ENCODE measurements at regions not wholly inside any gene's neighbourhood (a gene's known extent, or its start where the extent isn't known, plus 50 kb on each side); places are given as distances from the start of the nearest gene placed in this dataset.

DNA sequence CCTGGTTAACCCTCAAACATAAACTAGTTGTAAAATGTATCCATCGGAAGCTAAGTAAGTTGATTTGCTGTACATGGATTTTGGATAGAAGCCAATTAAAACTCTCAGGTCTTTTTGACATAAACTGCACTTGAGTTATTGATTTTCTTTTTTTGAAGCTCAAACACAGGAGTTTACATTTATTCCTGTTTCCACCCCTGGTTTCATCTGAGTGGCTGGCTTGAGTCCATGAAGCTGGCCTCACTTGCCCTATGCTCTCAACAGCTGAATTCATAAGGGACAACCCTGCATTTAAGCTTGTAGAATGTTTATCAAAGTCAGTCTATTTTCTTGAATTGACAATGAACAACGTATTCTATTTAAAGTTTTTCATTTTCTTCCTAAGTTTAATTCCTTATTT lies 58.1 kb upstream of the PLEKHG1 start:
- Histone ChIP-seq H3K4me1 (ENCODE audit: insufficient read depth, low read length) (no peaks in the 10 kb centered on the region), H3F3A (ENCODE audit: low read length, unreplicated experiment) (no peaks in the 10 kb centered on the region), H3K79me2 (ENCODE audit: low read length) (no peaks in the 10 kb centered on the region), H3K4me2 (ENCODE audit: low read length) (no peak overlapping the region), H3K9me3 (ENCODE audit: low read length) (no peaks in the 10 kb centered on the region), H3K4me3 (ENCODE audit: low read length) (no peak overlapping the region), H3K27me3 (ENCODE audit: low read length) (no peaks in the 10 kb centered on the region), H3K27ac (ENCODE audit: low read length) (no peak overlapping the region), H2AFZ (ENCODE audit: low read length) (no peak overlapping the region), H3K9me2 (replicated peaks; ENCODE audit: low read length) (no peaks in the 10 kb centered on the region), H3K9ac (ENCODE audit: low read length) (no peak overlapping the region), H3K36me3 (ENCODE audit: low read depth, low read length) (no peaks in the 10 kb centered on the region), H4K20me1 (ENCODE audit: low read length) (no peaks in the 10 kb centered on the region)
- ChIA-PET POLR2A (ENCODE audit: unreplicated experiment) (no interaction called here), CTCF (no interaction called here)
- no peak for TF ChIP-seq EZH2phosphoT487 (IDR thresholded peaks at IDR 0.05; ENCODE audit: borderline replicate concordance, low read length)
- no peak for TF ChIP-seq EZH2 (IDR thresholded peaks at IDR 0.05; ENCODE audit: low read length, unreplicated experiment)
- TF ChIP-seq, protein P1, sequence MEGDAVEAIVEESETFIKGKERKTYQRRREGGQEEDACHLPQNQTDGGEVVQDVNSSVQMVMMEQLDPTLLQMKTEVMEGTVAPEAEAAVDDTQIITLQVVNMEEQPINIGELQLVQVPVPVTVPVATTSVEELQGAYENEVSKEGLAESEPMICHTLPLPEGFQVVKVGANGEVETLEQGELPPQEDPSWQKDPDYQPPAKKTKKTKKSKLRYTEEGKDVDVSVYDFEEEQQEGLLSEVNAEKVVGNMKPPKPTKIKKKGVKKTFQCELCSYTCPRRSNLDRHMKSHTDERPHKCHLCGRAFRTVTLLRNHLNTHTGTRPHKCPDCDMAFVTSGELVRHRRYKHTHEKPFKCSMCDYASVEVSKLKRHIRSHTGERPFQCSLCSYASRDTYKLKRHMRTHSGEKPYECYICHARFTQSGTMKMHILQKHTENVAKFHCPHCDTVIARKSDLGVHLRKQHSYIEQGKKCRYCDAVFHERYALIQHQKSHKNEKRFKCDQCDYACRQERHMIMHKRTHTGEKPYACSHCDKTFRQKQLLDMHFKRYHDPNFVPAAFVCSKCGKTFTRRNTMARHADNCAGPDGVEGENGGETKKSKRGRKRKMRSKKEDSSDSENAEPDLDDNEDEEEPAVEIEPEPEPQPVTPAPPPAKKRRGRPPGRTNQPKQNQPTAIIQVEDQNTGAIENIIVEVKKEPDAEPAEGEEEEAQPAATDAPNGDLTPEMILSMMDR (conservative IDR thresholded peaks at IDR 0.05; ENCODE audit: low read depth, low read length) = no peak
- ATAC-seq = no peak
- intact Hi-C loops (cut with micrococcal nuclease) = no loop called here
- no peak for DNase-seq
- no TSS peak for BruUV-seq (replicated peaks)

DNA sequence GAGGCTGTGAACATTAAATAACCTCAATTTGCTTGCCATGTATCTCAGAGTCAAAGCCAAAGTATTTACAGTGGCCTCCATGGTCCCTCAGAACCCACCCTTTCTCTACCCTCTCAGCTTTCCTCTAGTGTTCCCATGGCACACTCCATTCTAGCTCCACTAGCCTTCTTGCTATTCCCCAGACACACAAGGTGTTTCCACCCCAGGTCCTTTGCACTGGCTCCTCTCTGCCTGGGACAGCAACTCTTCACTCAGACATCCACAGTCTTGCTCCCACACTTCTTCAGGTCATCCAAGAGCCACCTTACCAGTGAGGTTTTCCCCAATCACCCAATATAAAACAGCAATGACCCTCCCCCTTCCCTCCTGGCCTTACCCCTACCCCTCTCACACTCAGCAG lies 56.5 kb upstream of the PLEKHG1 start:
- no TSS peak for BruUV-seq (replicated peaks)
- no peaks in the 10 kb centered on the region for H3K9me3 ChIP-seq (ENCODE audit: low read length)
- no peak overlapping the region for H3K9ac ChIP-seq (ENCODE audit: low read length)
- ChIA-PET POLR2A (ENCODE audit: unreplicated experiment) (no interaction called here), CTCF (no interaction called here)
- no peak overlapping the region for H3K4me3 ChIP-seq (ENCODE audit: low read length)
- ATAC-seq (no peak), DNase-seq (no peak)
- H3K9me2 ChIP-seq (replicated peaks; ENCODE audit: low read length) = no peaks in the 10 kb centered on the region
- no peaks in the 10 kb centered on the region for H3F3A ChIP-seq (ENCODE audit: low read length, unreplicated experiment)
- H2AFZ ChIP-seq (ENCODE audit: low read length) = no peak overlapping the region
- no peaks in the 10 kb centered on the region for H3K27me3 ChIP-seq (ENCODE audit: low read length)
- H3K4me1 ChIP-seq (ENCODE audit: insufficient read depth, low read length) = no peaks in the 10 kb centered on the region
- H3K4me2 ChIP-seq (ENCODE audit: low read length) = no peak overlapping the region
- no peak overlapping the region for H3K27ac ChIP-seq (ENCODE audit: low read length)
- H3K36me3 ChIP-seq (ENCODE audit: low read depth, low read length) = no peaks in the 10 kb centered on the region
- TF ChIP-seq EZH2phosphoT487 (IDR thresholded peaks at IDR 0.05; ENCODE audit: borderline replicate concordance, low read length) (no peak), EZH2 (IDR thresholded peaks at IDR 0.05; ENCODE audit: low read length, unreplicated experiment) (no peak)
- TF ChIP-seq, protein P1 (conservative IDR thresholded peaks at IDR 0.05; ENCODE audit: low read depth, low read length) = no peak
- H3K79me2 ChIP-seq (ENCODE audit: low read length) = no peaks in the 10 kb centered on the region
- intact Hi-C loops (cut with micrococcal nuclease) = no loop called here
- no peaks in the 10 kb centered on the region for H4K20me1 ChIP-seq (ENCODE audit: low read length)

DNA sequence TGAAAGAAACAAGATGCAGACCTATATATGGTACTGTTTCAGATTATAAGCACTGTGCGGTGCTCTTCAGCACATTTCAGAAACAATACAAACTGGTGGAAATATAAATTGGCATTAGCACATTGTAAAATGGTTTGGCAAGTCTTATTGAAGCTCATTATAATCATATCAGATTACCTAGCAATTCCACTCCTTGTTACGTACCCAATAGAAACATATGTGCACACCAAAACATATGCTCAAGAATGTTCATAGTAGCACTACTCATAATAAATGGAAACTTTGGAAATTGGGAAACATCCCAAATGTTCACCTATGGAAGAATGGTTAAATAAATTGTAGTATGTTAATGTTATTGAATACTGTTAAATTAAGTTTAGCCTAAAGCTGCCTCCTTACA lies 54.9 kb upstream of the PLEKHG1 start:
- H3K4me1 ChIP-seq (ENCODE audit: insufficient read depth, low read length) = peaks cover 6% of the 10 kb centered on the region
- no peak overlapping the region for H3K4me3 ChIP-seq (ENCODE audit: low read length)
- ChIA-PET CTCF (no interaction called here), POLR2A (ENCODE audit: unreplicated experiment) (no interaction called here)
- H3F3A ChIP-seq (ENCODE audit: low read length, unreplicated experiment) = no peaks in the 10 kb centered on the region
- intact Hi-C loops (cut with micrococcal nuclease) = no loop called here
- BruUV-seq (replicated peaks) = no TSS peak
- no peaks in the 10 kb centered on the region for H3K79me2 ChIP-seq (ENCODE audit: low read length)
- H2AFZ ChIP-seq (ENCODE audit: low read length) = no peak overlapping the region
- no peaks in the 10 kb centered on the region for H3K9me2 ChIP-seq (replicated peaks; ENCODE audit: low read length)
- H3K36me3 ChIP-seq (ENCODE audit: low read depth, low read length) = no peaks in the 10 kb centered on the region
- H3K9ac ChIP-seq (ENCODE audit: low read length) = no peak overlapping the region
- no peak for DNase-seq
- no peaks in the 10 kb centered on the region for H3K9me3 ChIP-seq (ENCODE audit: low read length)
- ATAC-seq = no peak
- no peaks in the 10 kb centered on the region for H4K20me1 ChIP-seq (ENCODE audit: low read length)
- TF ChIP-seq, protein P1 (conservative IDR thresholded peaks at IDR 0.05; ENCODE audit: low read depth, low read length) = no peak
- no peak for TF ChIP-seq EZH2phosphoT487 (IDR thresholded peaks at IDR 0.05; ENCODE audit: borderline replicate concordance, low read length)
- TF ChIP-seq EZH2 (IDR thresholded peaks at IDR 0.05; ENCODE audit: low read length, unreplicated experiment) = no peak
- H3K27me3 ChIP-seq (ENCODE audit: low read length) = no peaks in the 10 kb centered on the region
- no peak overlapping the region for H3K4me2 ChIP-seq (ENCODE audit: low read length)
- no peak overlapping the region for H3K27ac ChIP-seq (ENCODE audit: low read length)
